Amniotic epithelial cell (primary cell): ENCODE measurements at regions not wholly inside any gene's neighbourhood (a gene's known extent, or its start where the extent isn't known, plus 50 kb on each side); places are given as distances from the start of the nearest gene placed in this dataset.
"Not testable (repeated sequence)": the region's sequence is repeated elsewhere in the genome, so short reads cannot be mapped to it uniquely, and the experiment has no call there.

Experiments used
- DNase-seq: peaks from one replicate; pipeline ENCODE4 v3.0.0-alpha.2; 2010; ENCODE audit warnings: low read depth

DNA sequence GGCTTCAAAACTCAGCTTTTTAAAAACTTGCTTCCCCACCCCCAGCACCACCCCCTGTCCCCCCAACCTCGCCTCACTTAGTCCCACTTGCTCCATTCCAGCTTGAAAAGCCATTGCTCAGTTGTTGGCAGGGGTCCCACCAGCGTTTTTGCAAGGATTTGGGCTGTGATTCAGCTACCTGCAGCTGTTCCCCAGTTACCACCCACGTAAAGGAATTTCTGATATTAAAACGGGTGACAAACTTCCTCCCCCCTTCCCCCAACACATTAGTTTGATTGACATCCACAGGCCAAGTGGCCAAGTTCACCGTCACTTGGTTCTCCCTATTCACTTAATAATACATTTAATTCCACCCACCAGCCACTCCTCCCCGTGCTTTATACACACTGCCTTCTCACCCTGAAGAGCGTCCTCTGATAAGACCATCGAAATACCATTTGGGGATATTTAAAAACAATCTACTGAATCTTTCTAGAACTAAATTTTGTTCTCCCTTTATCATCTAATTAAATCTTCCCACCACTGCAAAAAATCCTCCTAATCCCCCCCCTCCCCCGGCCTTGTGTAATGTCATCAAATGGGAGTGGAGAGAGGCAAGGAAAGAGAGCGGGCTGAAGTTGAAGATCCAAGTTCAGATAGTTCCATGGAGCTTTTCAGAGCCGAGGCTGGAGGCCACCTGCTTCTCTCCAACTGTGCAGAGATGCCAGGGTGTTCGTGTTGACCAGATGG lies 55.1 kb downstream of the SOX9 start:
- no peak for DNase-seq

DNA sequence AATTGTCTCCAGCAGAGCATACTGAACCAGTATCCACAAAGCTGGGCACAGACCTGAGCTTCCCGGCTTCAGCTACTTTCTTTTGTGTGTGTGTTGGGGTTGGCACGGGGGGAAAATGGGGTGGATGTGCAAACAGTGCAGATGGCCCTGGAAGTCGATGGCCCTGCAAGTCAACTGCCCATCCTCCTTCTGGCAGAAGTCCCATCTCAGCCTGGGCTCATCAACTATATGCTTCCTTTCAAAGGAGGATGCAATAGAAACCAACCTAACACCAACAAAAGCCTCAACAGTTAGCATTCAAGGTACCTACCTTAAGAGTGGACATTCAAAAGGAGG lies 55.7 kb downstream of the SOX9 start:
- DNase-seq, result no peak

GRCh38 chr17:72176951-72177660 lies 56.3 kb downstream of the SOX9 start:
- peak; percentile 14 for DNase-seq

- no peak for DNase-seq
These were observed 56.9 kb downstream of the SOX9 start for GRCh38 chr17:72177738-72178137.

DNA sequence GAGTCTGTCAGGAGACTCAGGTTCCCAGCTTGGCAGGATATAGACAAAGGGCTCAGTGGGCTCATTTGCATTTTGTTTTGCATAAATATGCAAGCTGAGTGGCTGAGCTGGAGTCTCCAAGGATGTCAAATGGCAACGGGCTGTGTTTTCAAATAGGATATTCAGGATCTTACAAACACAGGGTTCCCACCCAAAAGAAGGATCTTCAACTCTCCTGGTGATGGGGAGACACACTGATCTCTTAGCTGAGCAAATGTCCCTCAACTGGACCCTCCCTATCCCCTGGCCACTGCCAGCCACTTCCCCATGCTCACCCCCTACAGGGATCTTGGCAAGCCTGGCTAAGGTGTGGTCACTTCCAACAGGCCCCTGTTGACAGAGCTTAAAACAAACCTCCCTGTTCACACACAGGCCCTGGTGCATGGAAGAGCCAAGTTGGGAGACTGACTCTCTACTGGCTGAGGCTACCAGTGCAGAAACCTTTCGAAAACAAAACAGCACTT lies 61.6 kb downstream of the SOX9 start:
- no peak for DNase-seq

DNA sequence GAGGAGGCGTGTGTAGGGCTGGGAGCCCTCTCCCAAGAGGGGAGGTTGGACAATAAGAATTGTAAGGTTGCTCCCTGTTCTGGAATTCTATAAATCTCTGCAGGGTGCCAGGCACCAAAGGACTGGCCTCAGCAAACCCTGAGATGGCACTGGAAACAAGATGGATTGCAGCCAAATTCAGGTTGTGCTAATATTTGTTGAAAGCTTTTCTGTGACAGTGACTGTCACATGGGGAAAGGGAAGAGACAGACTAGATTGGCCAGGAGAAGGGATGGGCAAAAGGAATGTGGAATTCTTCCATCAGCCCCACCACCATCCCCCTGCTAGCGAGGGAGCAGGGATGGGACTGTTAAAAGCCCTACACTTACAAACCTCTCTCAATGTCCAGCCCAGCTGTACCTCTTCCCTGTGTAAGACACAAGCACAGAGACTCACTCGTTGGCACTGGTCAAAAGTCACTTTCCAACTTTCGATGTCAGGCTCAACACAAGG lies 62.4 kb downstream of the SOX9 start:
- DNase-seq, result no peak

GRCh38 chr17:72184805-72185204 lies 64.0 kb downstream of the SOX9 start:
- DNase-seq, result peak; percentile 56

DNA sequence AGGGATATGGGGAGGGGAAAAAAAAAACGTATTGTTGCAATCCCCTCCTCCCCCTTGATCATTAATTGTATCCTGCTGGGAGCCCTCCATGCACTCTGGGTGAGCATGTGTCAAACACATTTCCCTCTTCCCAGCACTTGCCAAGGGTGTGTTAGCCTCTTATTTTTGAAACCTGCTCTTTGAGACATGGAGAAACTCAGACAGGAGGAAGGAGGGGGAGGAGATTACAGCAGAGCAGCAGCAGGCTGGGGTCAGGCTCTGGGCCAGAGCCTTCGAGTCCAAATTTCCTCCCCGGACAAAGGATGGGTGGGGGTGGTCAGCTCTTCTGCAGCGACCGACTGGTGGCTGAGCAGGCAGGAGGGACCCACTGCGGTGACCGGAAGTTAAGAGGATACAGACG lies 64.7 kb downstream of the SOX9 start:
- DNase-seq, result no peak

DNA sequence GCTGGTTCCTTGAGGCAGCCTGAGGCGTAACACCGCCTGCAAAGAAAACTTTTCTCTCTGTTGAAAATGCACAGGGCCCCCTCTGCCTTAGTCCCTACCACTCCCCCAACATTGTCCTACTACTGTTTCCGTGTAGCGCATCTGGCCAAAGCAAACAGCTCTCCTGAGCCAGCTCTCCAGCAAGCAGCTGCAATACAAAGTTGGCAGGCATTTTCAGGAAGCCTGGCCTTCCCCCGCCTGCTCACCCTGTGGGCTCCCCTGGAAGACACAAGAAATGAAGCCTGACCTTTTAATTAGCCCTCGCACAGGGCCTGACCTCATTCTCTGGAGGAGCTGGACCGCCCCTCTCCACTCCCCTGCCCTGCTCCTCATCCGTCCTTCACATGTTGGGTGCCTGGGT lies 66.7 kb downstream of the SOX9 start:
- no peak for DNase-seq

- DNase-seq, result no peak
These were observed 68.0 kb downstream of the SOX9 start for GRCh38 chr17:72188801-72189200.

DNA sequence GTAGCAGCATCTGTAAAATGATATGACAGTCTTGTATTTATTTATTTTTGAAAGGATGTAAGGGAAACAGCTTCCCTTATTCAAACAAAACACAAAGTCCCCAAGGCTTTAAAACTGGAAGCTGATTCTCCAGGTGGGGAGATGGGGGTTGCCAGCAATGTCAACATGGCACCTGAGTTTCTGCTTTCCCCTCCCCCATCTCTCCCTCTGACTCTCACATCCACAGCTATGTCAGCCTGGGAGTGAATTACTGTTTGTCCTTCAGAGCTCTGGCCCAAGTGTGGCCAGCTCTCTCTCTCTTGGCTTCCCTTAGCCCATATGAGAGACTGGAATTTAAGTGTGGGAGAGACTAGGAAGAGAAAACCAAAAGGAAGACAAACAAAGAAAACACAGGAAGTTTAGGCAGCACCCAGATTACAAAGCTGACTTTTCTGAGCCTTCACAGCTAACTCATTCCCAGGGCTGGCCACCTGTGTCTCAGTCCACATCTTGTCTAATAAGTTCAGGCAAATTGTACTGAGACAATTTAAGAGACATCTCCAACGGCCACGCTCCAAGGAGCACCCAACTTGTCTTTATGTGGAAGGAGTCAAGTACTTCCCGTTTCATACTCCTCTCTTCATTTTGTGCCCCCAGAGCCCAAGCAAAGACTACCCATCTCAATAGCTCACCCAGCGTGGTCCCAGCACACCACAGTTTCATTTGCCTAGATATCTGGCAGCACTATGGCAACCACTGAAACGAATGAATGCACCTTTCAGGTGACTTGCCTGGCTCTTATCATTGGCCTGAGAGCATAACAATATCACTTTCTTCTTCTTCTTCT lies 69.2 kb downstream of the SOX9 start:
- DNase-seq, result peak; percentile 41

- DNase-seq, result no peak
These were observed 70.5 kb downstream of the SOX9 start for GRCh38 chr17:72191356-72191755.

DNA sequence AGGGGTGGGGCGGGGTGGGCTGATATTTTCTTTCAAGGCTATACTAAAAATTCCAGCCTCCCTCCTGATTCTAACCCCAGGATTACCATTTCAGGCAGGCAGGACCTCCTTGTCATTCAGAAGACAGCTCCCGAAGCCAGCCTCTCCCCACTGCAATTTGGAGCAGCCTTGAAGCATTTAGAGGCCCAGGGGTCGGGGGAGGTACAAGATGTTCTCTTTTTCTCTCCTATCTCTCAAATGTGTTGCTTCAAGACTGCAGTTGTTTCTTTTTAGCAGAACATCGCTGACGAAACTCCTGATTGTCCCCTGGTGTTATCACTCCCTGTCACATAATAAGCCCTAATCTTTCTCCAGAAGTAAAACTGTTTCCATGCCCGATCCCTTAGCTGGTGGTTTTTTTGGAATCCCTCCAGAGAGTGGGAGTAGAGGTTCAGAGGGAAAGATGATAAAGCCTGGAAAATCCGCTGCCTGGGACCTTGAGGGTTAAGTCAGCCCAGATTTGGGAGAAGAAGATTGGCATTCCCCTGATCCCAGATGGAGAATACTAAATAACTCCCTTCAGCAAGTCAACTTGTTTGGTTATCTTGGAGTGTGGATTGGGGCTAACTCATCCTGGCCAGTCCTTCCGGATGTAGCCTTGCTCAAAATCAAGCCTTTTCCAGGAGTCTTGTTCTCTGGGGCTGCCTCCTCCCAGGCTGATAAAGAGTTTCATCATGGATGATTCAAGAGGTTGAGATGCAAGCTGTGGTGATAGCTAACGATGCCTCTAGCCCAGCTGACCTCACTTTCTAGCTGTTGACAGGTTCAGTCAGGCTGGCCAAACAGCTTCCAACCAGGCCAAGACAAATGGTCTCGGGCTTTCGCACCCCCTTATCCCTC lies 71.3 kb downstream of the SOX9 start:
- DNase-seq, result peak; percentile 100

DNA sequence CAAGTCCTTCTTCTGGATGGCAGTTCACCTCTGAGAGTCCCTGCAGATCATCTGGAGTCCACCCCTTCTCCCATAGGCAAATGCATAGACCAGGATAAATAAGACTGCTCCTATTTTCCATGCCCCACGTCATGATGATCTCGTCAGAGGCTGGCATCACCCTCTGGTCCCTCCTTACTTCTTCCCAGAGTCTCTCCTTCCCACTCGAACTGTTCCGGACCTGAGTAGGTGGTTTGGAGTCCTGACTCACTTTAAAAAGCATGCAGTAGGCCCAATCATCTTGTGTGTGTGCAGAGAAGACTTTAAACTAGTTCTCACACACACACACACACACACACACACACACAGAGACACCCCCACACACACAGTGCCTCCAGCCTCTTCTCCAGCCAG lies 72.0 kb downstream of the SOX9 start:
- peak; percentile 90 for DNase-seq

DNA sequence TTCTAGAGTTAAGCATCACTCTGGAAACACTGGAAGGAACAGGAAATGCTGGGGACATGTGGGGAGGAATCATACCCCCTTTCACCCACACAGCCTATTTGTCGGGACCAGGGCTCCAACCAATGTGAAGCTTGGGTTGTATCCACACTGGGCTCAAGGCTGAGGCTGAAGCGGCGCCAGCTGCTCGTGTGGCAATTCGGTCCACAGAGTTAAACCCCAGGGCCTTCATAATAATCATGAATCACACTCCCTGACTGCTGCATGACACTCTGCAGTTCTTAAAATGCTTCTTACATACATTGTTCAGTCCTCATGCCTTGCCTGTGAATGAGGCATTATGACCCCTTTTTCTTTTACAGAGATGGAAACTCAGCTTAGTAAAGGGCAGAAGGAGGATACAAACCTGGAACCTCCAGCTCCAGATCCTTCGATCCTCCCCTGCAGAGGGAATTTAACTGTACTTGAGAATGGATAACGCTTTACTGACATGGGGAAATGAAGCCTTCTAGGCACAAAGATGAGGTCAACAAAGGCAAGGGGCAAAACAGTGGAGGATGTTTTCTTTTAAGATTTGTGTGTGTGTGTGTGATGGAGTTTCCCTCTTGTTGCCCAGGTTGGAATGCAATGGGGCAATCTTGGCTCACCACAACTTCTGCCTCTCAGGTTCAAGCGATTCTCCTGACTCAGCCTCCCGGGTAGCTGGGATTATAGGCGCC lies 72.7 kb downstream of the SOX9 start:
- DNase-seq, result peak; percentile 89

- DNase-seq, result not testable (repeated sequence)
These were observed 73.3 kb downstream of the SOX9 start for GRCh38 chr17:72194107-72194440.

- DNase-seq, result no peak
These were observed 78.4 kb downstream of the SOX9 start for GRCh38 chr17:72199256-72199655.

GRCh38 chr17:72204742-72205141 lies 83.9 kb downstream of the SOX9 start:
- DNase-seq, result no peak

DNA sequence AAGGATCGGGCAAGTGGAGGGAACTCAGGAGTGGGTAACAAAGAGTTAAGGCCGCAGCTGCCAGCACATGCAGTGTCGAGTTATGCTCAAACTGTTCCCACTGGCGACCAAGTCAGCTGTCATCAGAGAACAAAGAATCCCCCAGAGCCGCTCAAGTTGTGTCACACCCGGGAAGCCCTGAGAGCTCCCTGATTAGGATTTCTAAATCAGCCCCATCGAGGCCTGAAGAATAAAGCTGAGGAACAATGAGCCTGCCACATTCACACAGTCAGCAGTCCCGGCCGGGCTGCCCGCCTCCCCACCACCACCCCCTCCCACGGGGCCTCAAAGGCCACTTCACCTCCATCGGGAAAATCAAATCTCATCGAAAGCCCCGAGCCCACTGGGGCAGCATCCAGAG lies 84.5 kb downstream of the SOX9 start:
- DNase-seq, result no peak

- DNase-seq, result no peak
These were observed 85.0 kb downstream of the SOX9 start for GRCh38 chr17:72205822-72206221.

- no peak for DNase-seq
These were observed 85.6 kb downstream of the SOX9 start for GRCh38 chr17:72206376-72206775.
